Nephron progenitor cell (in vitro differentiated cells): ENCODE measurements at regions not wholly inside any gene's neighbourhood (a gene's known extent, or its start where the extent isn't known, plus 50 kb on each side); places are given as distances from the start of the nearest gene placed in this dataset.

ENCODE experiments used
- DNase-seq: peaks from one replicate; pipeline ENCODE4 v3.0.0; 2021
- H3K27ac Mint-ChIP-seq: 2 replicates; pipeline ENCODE4 v1.8.0; 2021; ENCODE audit warnings: mild to moderate bottlenecking, moderate library complexity, mixed read lengths
- H3K27me3 Mint-ChIP-seq: 2 replicates; pipeline ENCODE4 v1.8.0; 2021; ENCODE audit warnings: mild to moderate bottlenecking, low read depth, mixed read lengths; ENCODE audit not compliant: poor library complexity
- H3K36me3 Mint-ChIP-seq: 2 replicates; pipeline ENCODE4 v1.8.0; 2021; ENCODE audit warnings: low read depth, mixed read lengths
- H3K4me1 Mint-ChIP-seq: 2 replicates; pipeline ENCODE4 v1.8.0; 2021; ENCODE audit warnings: mixed read lengths
- H3K4me3 Mint-ChIP-seq: 2 replicates; pipeline ENCODE4 v1.8.0; 2021; ENCODE audit warnings: mild to moderate bottlenecking, moderate library complexity, mixed read lengths
- H3K9me3 Mint-ChIP-seq: 2 replicates; pipeline ENCODE4 v1.8.0; 2021; ENCODE audit warnings: mild to moderate bottlenecking, moderate library complexity, mixed read lengths
- CTCF ChIP-seq: fragments of 200-600 bp; sonication (generic); IDR thresholded peaks from 2 replicates; pipeline ENCODE4 v1.5.0; 2021; ENCODE audit warnings: antibody characterized with exemption

DNA sequence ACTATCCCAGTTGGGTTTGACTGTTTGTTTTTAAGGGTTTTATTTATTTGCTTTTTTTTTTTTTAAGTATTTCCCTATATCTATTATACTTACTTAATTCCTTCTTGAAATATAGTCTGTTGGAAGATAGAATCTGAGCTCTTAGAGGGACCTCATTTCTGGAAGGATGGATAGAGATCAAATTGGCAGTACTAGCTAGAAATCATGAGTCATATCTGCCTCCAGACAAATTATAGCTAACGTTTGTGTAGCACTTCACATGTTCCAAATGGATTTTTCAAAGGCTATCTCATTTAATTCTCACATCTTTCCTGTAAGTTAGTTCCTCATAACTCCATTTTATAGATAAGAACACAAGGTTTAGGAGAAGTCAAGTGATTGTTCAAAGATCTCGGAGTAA lies 384.7 kb downstream of the ZIC1 start:
- no peak for DNase-seq
- H3K27ac Mint-ChIP-seq, result no peak overlapping the region
- TF ChIP-seq CTCF, result no peak
- H3K27me3 Mint-ChIP-seq, result no peaks in the 10 kb centered on the region
- no peaks in the 10 kb centered on the region for H3K9me3 Mint-ChIP-seq
- H3K4me1 Mint-ChIP-seq, result peaks cover 6% of the 10 kb centered on the region
- no peak overlapping the region for H3K4me3 Mint-ChIP-seq
- H3K36me3 Mint-ChIP-seq, result no peaks in the 10 kb centered on the region

- H3K36me3 Mint-ChIP-seq, result no peaks in the 10 kb centered on the region
- no peak overlapping the region for H3K4me3 Mint-ChIP-seq
- DNase-seq, result no peak
- H3K27ac Mint-ChIP-seq, result no peak overlapping the region
- H3K9me3 Mint-ChIP-seq, result no peaks in the 10 kb centered on the region
- H3K27me3 Mint-ChIP-seq, result no peaks in the 10 kb centered on the region
- H3K4me1 Mint-ChIP-seq, result peaks cover 6% of the 10 kb centered on the region
- TF ChIP-seq CTCF, result no peak
Observed at GRCh38 chr3:147794596-147794995, 385.4 kb downstream of the ZIC1 start.

DNA sequence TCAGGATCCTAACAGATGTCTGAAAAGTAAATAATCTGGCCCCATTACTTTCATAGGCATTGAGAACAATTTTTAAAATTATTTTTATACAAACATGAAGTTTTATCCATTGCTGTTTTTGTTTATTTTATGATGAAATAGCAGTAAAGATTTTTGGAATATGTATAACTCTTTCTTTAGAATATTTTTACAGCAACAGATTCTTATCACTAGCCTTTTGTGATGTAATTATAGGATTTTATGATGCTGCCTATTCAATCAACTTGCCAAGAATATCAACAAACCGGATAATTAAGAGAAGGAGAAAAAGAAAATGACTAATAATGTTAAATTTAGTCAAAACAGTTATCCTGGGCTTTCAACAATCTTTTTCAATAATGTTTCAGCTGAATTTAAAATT lies 386.3 kb downstream of the ZIC1 start:
- H3K27me3 Mint-ChIP-seq, result no peaks in the 10 kb centered on the region
- no peaks in the 10 kb centered on the region for H3K9me3 Mint-ChIP-seq
- TF ChIP-seq CTCF, result no peak
- peaks cover 6% of the 10 kb centered on the region for H3K4me1 Mint-ChIP-seq
- no peak overlapping the region for H3K27ac Mint-ChIP-seq
- H3K4me3 Mint-ChIP-seq, result no peak overlapping the region
- no peak for DNase-seq
- H3K36me3 Mint-ChIP-seq, result no peaks in the 10 kb centered on the region

DNA sequence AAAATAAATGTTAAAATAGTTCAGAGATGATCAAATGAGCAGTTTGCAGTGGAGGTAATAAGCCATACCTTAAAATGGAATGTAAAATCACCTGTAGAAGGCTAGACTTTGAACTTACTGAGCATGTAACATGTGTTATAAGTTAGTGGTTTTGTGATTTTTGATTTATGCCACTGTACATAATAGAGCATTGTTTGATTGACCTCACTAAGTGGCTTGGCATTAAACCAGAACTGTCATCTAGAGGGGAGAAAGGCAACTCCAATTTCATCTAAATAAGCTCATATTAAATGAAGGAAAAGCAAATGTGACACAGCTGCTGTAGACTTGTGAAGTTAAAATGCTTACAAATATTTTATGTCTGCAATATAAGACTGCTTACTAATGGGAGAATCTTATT lies 387.9 kb downstream of the ZIC1 start:
- Mint-ChIP-seq H3K27me3 (no peaks in the 10 kb centered on the region), H3K27ac (no peak overlapping the region), H3K4me3 (no peak overlapping the region), H3K36me3 (no peaks in the 10 kb centered on the region), H3K9me3 (no peaks in the 10 kb centered on the region), H3K4me1 (peaks cover 6% of the 10 kb centered on the region)
- no peak for DNase-seq
- TF ChIP-seq CTCF, result no peak

DNA sequence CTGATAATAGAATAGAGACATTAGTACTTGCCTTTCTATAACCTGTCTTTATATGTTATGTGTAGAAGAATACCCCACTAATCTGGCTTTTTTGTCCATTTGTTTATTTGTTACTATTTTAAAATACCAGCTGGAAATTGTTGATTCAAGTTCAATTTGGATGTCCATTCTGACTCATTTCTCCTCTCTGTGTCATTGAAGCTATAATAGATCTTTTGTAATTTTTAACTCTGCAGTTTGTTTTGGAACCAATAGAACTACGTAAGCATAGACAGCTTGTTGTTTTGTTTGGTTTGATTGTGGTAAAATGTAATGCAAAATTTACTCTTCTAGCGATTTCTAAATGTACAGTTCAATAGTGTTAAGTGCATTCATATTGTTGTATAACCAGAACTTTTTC lies 390.4 kb downstream of the ZIC1 start:
- no peak for DNase-seq
- no peak overlapping the region for H3K4me3 Mint-ChIP-seq
- no peaks in the 10 kb centered on the region for H3K4me1 Mint-ChIP-seq
- no peaks in the 10 kb centered on the region for H3K27me3 Mint-ChIP-seq
- no peaks in the 10 kb centered on the region for H3K9me3 Mint-ChIP-seq
- H3K27ac Mint-ChIP-seq, result no peak overlapping the region
- no peak for TF ChIP-seq CTCF
- no peaks in the 10 kb centered on the region for H3K36me3 Mint-ChIP-seq

DNA sequence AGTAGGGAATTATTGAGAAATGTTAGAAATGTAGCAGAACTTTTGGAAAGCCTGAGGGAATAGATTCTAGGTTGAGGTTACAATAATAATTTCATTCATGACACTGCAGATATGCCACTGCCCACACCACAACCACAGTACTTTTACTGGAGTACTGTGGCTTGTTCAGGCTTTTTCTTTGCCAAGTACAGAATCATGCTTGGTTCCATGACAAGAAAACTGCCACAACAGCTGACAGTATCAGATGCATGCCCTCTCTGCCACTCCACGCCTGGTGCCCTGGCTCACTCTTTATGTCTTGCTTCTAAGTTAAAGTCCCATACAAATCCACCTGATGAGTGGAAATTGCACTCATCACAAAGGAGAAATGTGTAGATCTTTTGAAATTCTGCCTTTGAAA lies 398.6 kb downstream of the ZIC1 start:
- H3K9me3 Mint-ChIP-seq, result no peaks in the 10 kb centered on the region
- no peaks in the 10 kb centered on the region for H3K27me3 Mint-ChIP-seq
- H3K4me3 Mint-ChIP-seq, result no peak overlapping the region
- no peak for TF ChIP-seq CTCF
- H3K4me1 Mint-ChIP-seq, result no peaks in the 10 kb centered on the region
- H3K27ac Mint-ChIP-seq, result no peak overlapping the region
- H3K36me3 Mint-ChIP-seq, result no peaks in the 10 kb centered on the region
- no peak for DNase-seq
